Astrocyte (in vitro differentiated cells and primary cell): ENCODE measurements at regions not wholly inside any gene's neighbourhood (a gene's known extent, or its start where the extent isn't known, plus 50 kb on each side); places are given as distances from the start of the nearest gene placed in this dataset.

Experiments used
- DNase-seq: peaks from one replicate; pipeline ENCODE4 v3.0.0-alpha.2; 2010; ENCODE audit warnings: low read depth
- FAIRE-seq: peaks from 2 replicates; lab custom pipeline; 2011; peaks lifted over from hg19 to GRCh38; lab: Jason Lieb, UNC
- H2AFZ ChIP-seq: 2 replicates; pipeline ENCODE4 v1.6.0; 2012; ENCODE audit warnings: low read depth, low read length, inconsistent platforms
- H3K27ac ChIP-seq: 2 replicates; pipeline ENCODE4 v1.5.1; 2011; ENCODE audit warnings: low read depth, low read length, inconsistent platforms
- H3K27me3 ChIP-seq: 2 replicates; pipeline ENCODE4 v1.6.0; 2011; ENCODE audit warnings: low read length, inconsistent platforms; ENCODE audit not compliant: insufficient read depth
- H3K36me3 ChIP-seq: 2 replicates; pipeline ENCODE4 v1.5.1; 2011; ENCODE audit warnings: low read length, inconsistent platforms; ENCODE audit not compliant: insufficient read depth
- H3K4me1 ChIP-seq: 2 replicates; pipeline ENCODE4 v1.5.1; 2011; ENCODE audit warnings: low read length, inconsistent platforms; ENCODE audit not compliant: insufficient read depth
- H3K4me2 ChIP-seq: 2 replicates; pipeline ENCODE4 v1.6.0; 2012; ENCODE audit warnings: low read length, inconsistent platforms
- H3K4me3 ChIP-seq: 2 replicates; pipeline ENCODE4 v1.5.1; 2011; ENCODE audit warnings: low read depth, mild to moderate bottlenecking, low read length, inconsistent platforms; ENCODE audit not compliant: insufficient read depth
- H3K79me2 ChIP-seq: 2 replicates; pipeline ENCODE4 v1.6.0; 2012; ENCODE audit warnings: mild to moderate bottlenecking, low read length, inconsistent platforms; ENCODE audit not compliant: insufficient read depth
- H3K9ac ChIP-seq: 2 replicates; pipeline ENCODE4 v1.6.0; 2012; ENCODE audit warnings: mild to moderate bottlenecking, low read length, inconsistent platforms
- H3K9me3 ChIP-seq: 2 replicates; pipeline ENCODE4 v1.5.1; 2012; ENCODE audit warnings: low read depth, mild to moderate bottlenecking, low read length, inconsistent platforms; ENCODE audit not compliant: insufficient read depth
- H4K20me1 ChIP-seq: 2 replicates; pipeline ENCODE4 v1.6.0; 2012; ENCODE audit warnings: low read length, inconsistent platforms; ENCODE audit not compliant: insufficient read depth
- H3K27ac Mint-ChIP-seq: one replicate; pipeline ENCODE4 v1.8.0; 2021; ENCODE audit warnings: mild to moderate bottlenecking, mixed read lengths; ENCODE audit not compliant: unreplicated experiment
- H3K27me3 Mint-ChIP-seq: one replicate; pipeline ENCODE4 v1.8.0; 2021; ENCODE audit warnings: low read depth, mixed read lengths; ENCODE audit not compliant: unreplicated experiment
- H3K36me3 Mint-ChIP-seq: one replicate; pipeline ENCODE4 v1.8.0; 2021; ENCODE audit warnings: low read depth, mixed read lengths; ENCODE audit not compliant: unreplicated experiment
- H3K4me1 Mint-ChIP-seq: one replicate; pipeline ENCODE4 v1.8.0; 2021; ENCODE audit warnings: low read depth, mixed read lengths; ENCODE audit not compliant: unreplicated experiment
- H3K4me3 Mint-ChIP-seq: one replicate; pipeline ENCODE4 v1.8.0; 2021; ENCODE audit warnings: mild to moderate bottlenecking, moderate library complexity, mixed read lengths; ENCODE audit not compliant: unreplicated experiment
- H3K9me3 Mint-ChIP-seq: one replicate; pipeline ENCODE4 v1.8.0; 2021; ENCODE audit warnings: mild to moderate bottlenecking, mixed read lengths; ENCODE audit not compliant: unreplicated experiment
- CTCF ChIP-seq: IDR thresholded peaks from 2 replicates; pipeline ENCODE4 v1.5.1; 2011; ENCODE audit warnings: low read depth, mild to moderate bottlenecking, inconsistent platforms, low read length, moderate library complexity; ENCODE audit not compliant: insufficient read depth
- EZH2 ChIP-seq: IDR thresholded peaks from 2 replicates; pipeline ENCODE4 v1.6.1; 2012; ENCODE audit warnings: mild to moderate bottlenecking, low read length, inconsistent platforms; ENCODE audit not compliant: insufficient read depth

- no peak overlapping the region for H3K4me3 ChIP-seq
- no peaks in the 10 kb centered on the region for H3K27me3 ChIP-seq
- peaks cover 3% of the 10 kb centered on the region for H3K27me3 Mint-ChIP-seq
- no peak overlapping the region for H3K4me3 Mint-ChIP-seq
- no peaks in the 10 kb centered on the region for H4K20me1 ChIP-seq
- H3K27ac Mint-ChIP-seq, result no peak overlapping the region
- H3K4me1 Mint-ChIP-seq, result peaks cover 15% of the 10 kb centered on the region
- H3K36me3 ChIP-seq, result no peaks in the 10 kb centered on the region
- no peaks in the 10 kb centered on the region for H3K9me3 ChIP-seq
- no peak overlapping the region for H2AFZ ChIP-seq
- no peak overlapping the region for H3K4me2 ChIP-seq
- no peak overlapping the region for H3K9ac ChIP-seq
- no peak overlapping the region for H3K27ac ChIP-seq
- H3K9me3 Mint-ChIP-seq, result peaks cover 3% of the 10 kb centered on the region
- no peaks in the 10 kb centered on the region for H3K36me3 Mint-ChIP-seq
- DNase-seq (no peak), FAIRE-seq (no peak)
- no peaks in the 10 kb centered on the region for H3K79me2 ChIP-seq
- H3K4me1 ChIP-seq, result no peaks in the 10 kb centered on the region
- TF ChIP-seq CTCF (no peak), EZH2 (no peak)
Measured at GRCh38 chr13:105965910-105966309, 569.6 kb downstream of the EFNB2 start.

- Mint-ChIP-seq H3K4me3 (no peak overlapping the region), H3K27ac (no peak overlapping the region), H3K4me1 (peaks cover 6% of the 10 kb centered on the region), H3K9me3 (peaks cover 3% of the 10 kb centered on the region), H3K27me3 (peaks cover 6% of the 10 kb centered on the region), H3K36me3 (no peaks in the 10 kb centered on the region)
- H3K27me3 ChIP-seq, result no peaks in the 10 kb centered on the region
- FAIRE-seq, result no peak
- H3K36me3 ChIP-seq, result no peaks in the 10 kb centered on the region
- no peak overlapping the region for H3K4me3 ChIP-seq
- H3K27ac ChIP-seq, result no peak overlapping the region
- H4K20me1 ChIP-seq, result no peaks in the 10 kb centered on the region
- no peaks in the 10 kb centered on the region for H3K79me2 ChIP-seq
- no peaks in the 10 kb centered on the region for H3K4me1 ChIP-seq
- no peaks in the 10 kb centered on the region for H3K9me3 ChIP-seq
- DNase-seq, result no peak
- H2AFZ ChIP-seq, result no peak overlapping the region
- H3K9ac ChIP-seq, result no peak overlapping the region
- H3K4me2 ChIP-seq, result no peak overlapping the region
- TF ChIP-seq EZH2 (no peak), CTCF (no peak)
Measured at GRCh38 chr13:105962080-105962479, 573.4 kb downstream of the EFNB2 start.

GRCh38 chr13:105961438-105961837, 574.0 kb downstream of the EFNB2 start:
- Histone ChIP-seq H4K20me1 (no peaks in the 10 kb centered on the region), H3K27me3 (no peaks in the 10 kb centered on the region), H3K4me1 (no peaks in the 10 kb centered on the region), H3K9me3 (no peaks in the 10 kb centered on the region), H3K4me3 (no peak overlapping the region), H3K4me2 (no peak overlapping the region), H3K27ac (no peak overlapping the region), H3K79me2 (no peaks in the 10 kb centered on the region), H2AFZ (no peak overlapping the region), H3K36me3 (no peaks in the 10 kb centered on the region), H3K9ac (no peak overlapping the region)
- TF ChIP-seq EZH2 (no peak), CTCF (no peak)
- no peak for FAIRE-seq
- peaks cover 6% of the 10 kb centered on the region for H3K27me3 Mint-ChIP-seq
- peaks cover 3% of the 10 kb centered on the region for H3K9me3 Mint-ChIP-seq
- DNase-seq, result no peak
- no peak overlapping the region for H3K27ac Mint-ChIP-seq
- peaks cover 6% of the 10 kb centered on the region for H3K4me1 Mint-ChIP-seq
- H3K4me3 Mint-ChIP-seq, result no peak overlapping the region
- H3K36me3 Mint-ChIP-seq, result no peaks in the 10 kb centered on the region
